HepG2 (cell line): ENCODE measurements at regions not wholly inside any gene's neighbourhood (a gene's known extent, or its start where the extent isn't known, plus 50 kb on each side); places are given as distances from the start of the nearest gene placed in this dataset.

Source experiments
- ARNTL ChIP-seq: sonication (generic); formaldehyde crosslinking; IDR thresholded peaks from 2 replicates; pipeline ENCODE4 v1.4.0; 2020; ENCODE audit warnings: mild to moderate bottlenecking, missing genetic modification reagents
- DNMT1 ChIP-seq: sonication (generic); formaldehyde crosslinking; IDR thresholded peaks from 2 replicates; pipeline ENCODE4 v1.5.1; 2020; ENCODE audit warnings: mild to moderate bottlenecking, missing genetic modification reagents
- EHMT2 ChIP-seq: fragments of 200-600 bp; sonication (generic); IDR thresholded peaks from 2 replicates; pipeline ENCODE4 v1.7.0; 2017; ENCODE audit warnings: antibody characterized with exemption, low read depth, low read length, borderline replicate concordance
- HDAC2 ChIP-seq: sonication (generic); formaldehyde crosslinking; IDR thresholded peaks from 2 replicates; pipeline ENCODE4 v1.4.0; 2020; ENCODE audit warnings: missing genetic modification reagents
- KAT7 ChIP-seq: IDR thresholded peaks from 2 replicates; pipeline ENCODE4 v1.6.1; 2018; ENCODE audit warnings: borderline replicate concordance, missing compliant biosample characterization
- MIXL1 ChIP-seq: IDR thresholded peaks from 2 replicates; pipeline ENCODE4 v1.6.1; 2016
- PPARG ChIP-seq: conservative IDR thresholded peaks from 2 replicates; pipeline ENCODE4 v1.6.1; 2016; ENCODE audit warnings: missing biosample characterization, missing genetic modification reagents
- SMAD9 ChIP-seq: sonication (generic); formaldehyde crosslinking; IDR thresholded peaks from 2 replicates; pipeline ENCODE4 v1.5.1; 2020; ENCODE audit warnings: mild to moderate bottlenecking, missing genetic modification reagents
- SPEN ChIP-seq: sonication (generic); formaldehyde crosslinking; IDR thresholded peaks from 2 replicates; pipeline ENCODE4 v1.5.1; 2020; ENCODE audit warnings: low read depth, mild to moderate bottlenecking, missing genetic modification reagents
- TARDBP ChIP-seq: sonication (generic); formaldehyde crosslinking; IDR thresholded peaks from 2 replicates; pipeline ENCODE4 v1.8.0; 2022; ENCODE audit warnings: mild to moderate bottlenecking, missing genetic modification reagents
- TP53 ChIP-seq: sonication (generic); formaldehyde crosslinking; conservative IDR thresholded peaks from 2 replicates; pipeline ENCODE4 v1.4.0; 2020; ENCODE audit warnings: missing genetic modification reagents
- ZNF326 ChIP-seq: sonication (generic); formaldehyde crosslinking; IDR thresholded peaks from 2 replicates; pipeline ENCODE4 v1.4.0; 2020; ENCODE audit warnings: missing genetic modification reagents, borderline replicate concordance
- ZNF552 ChIP-seq: sonication (generic); formaldehyde crosslinking; IDR thresholded peaks from 2 replicates; pipeline ENCODE4 v1.9.0; 2022; ENCODE audit warnings: missing genetic modification reagents, mild to moderate bottlenecking, borderline replicate concordance
- ZNF766 ChIP-seq: sonication (generic); formaldehyde crosslinking; IDR thresholded peaks from 2 replicates; pipeline ENCODE4 v1.5.0; 2020; ENCODE audit warnings: missing genetic modification reagents, borderline replicate concordance
- ZSCAN20 ChIP-seq: sonication (generic); formaldehyde crosslinking; IDR thresholded peaks from 2 replicates; pipeline ENCODE4 v1.4.0; 2020; ENCODE audit warnings: missing genetic modification reagents, mild to moderate bottlenecking, borderline replicate concordance
- ZSCAN25 ChIP-seq: sonication (generic); formaldehyde crosslinking; IDR thresholded peaks from 2 replicates; pipeline ENCODE4 v1.8.0; 2022; ENCODE audit warnings: mild to moderate bottlenecking, missing genetic modification reagents
- TF ChIP-seq, protein P1 (sequence below): sonication (generic); formaldehyde crosslinking; IDR thresholded peaks from 2 replicates; pipeline ENCODE4 v1.5.0; 2020; ENCODE audit warnings: mild to moderate bottlenecking, low read depth, missing genetic modification reagents, borderline replicate concordance
- TF ChIP-seq, protein P2 (sequence below): sonication (generic); formaldehyde crosslinking; IDR thresholded peaks from 2 replicates; pipeline ENCODE4 v1.4.0; 2020; ENCODE audit warnings: mild to moderate bottlenecking, missing genetic modification reagents
- TF ChIP-seq, protein P3 (sequence below): sonication (generic); formaldehyde crosslinking; IDR thresholded peaks from 2 replicates; pipeline ENCODE4 v1.4.0; 2020; ENCODE audit warnings: mild to moderate bottlenecking, low read depth, missing genetic modification reagents
- TF ChIP-seq, protein P4 (sequence below): sonication (generic); formaldehyde crosslinking; IDR thresholded peaks from 2 replicates; pipeline ENCODE4 v1.4.0; 2020; ENCODE audit warnings: missing genetic modification reagents
- TF ChIP-seq, protein P5 (sequence below): sonication (generic); formaldehyde crosslinking; IDR thresholded peaks from 2 replicates; pipeline ENCODE4 v1.4.0; 2020; ENCODE audit warnings: missing genetic modification reagents, mild to moderate bottlenecking, borderline replicate concordance

DNA sequence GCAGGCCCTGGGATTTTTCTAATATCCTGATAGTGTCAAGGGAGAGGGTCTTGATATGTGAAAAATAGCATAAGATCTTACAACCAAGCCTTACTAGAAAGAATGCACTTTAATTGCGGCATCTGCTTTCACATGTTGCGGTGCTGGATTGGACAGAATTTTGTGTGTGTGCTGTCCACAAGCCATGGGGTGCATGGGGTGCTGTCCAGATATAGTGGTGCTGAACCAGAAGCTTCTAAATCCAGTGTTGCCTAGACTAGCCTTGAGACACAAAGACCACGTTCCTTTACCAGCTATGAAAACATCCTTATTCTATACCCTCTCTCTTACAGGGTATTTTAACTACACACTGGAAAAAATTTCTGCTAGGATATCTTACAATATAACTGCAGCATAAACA, 244.0 kb downstream of the TMEM114 start (continued):
- TF ChIP-seq ZSCAN20 (no peak), TP53 (CRISPR knock-in tag) (no peak), ZNF766 (CRISPR knock-in tag) (no peak), ZNF552 (no peak), PPARG (CRISPR knock-in tag) (no peak), DNMT1 (CRISPR knock-in tag) (no peak), MIXL1 (CRISPR knock-in tag) (no peak), ZNF326 (CRISPR knock-in tag) (no peak), ZSCAN25 (no peak), HDAC2 (no peak), SPEN (no peak), SMAD9 (no peak), ARNTL (CRISPR knock-in tag) (no peak), EHMT2 (peak; percentile 97), KAT7 (CRISPR knock-in tag) (no peak), TARDBP (CRISPR knock-in tag) (no peak)
- TF ChIP-seq, protein P1, sequence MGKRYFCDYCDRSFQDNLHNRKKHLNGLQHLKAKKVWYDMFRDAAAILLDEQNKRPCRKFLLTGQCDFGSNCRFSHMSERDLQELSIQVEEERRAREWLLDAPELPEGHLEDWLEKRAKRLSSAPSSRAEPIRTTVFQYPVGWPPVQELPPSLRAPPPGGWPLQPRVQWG, result no peak
- TF ChIP-seq, protein P2, sequence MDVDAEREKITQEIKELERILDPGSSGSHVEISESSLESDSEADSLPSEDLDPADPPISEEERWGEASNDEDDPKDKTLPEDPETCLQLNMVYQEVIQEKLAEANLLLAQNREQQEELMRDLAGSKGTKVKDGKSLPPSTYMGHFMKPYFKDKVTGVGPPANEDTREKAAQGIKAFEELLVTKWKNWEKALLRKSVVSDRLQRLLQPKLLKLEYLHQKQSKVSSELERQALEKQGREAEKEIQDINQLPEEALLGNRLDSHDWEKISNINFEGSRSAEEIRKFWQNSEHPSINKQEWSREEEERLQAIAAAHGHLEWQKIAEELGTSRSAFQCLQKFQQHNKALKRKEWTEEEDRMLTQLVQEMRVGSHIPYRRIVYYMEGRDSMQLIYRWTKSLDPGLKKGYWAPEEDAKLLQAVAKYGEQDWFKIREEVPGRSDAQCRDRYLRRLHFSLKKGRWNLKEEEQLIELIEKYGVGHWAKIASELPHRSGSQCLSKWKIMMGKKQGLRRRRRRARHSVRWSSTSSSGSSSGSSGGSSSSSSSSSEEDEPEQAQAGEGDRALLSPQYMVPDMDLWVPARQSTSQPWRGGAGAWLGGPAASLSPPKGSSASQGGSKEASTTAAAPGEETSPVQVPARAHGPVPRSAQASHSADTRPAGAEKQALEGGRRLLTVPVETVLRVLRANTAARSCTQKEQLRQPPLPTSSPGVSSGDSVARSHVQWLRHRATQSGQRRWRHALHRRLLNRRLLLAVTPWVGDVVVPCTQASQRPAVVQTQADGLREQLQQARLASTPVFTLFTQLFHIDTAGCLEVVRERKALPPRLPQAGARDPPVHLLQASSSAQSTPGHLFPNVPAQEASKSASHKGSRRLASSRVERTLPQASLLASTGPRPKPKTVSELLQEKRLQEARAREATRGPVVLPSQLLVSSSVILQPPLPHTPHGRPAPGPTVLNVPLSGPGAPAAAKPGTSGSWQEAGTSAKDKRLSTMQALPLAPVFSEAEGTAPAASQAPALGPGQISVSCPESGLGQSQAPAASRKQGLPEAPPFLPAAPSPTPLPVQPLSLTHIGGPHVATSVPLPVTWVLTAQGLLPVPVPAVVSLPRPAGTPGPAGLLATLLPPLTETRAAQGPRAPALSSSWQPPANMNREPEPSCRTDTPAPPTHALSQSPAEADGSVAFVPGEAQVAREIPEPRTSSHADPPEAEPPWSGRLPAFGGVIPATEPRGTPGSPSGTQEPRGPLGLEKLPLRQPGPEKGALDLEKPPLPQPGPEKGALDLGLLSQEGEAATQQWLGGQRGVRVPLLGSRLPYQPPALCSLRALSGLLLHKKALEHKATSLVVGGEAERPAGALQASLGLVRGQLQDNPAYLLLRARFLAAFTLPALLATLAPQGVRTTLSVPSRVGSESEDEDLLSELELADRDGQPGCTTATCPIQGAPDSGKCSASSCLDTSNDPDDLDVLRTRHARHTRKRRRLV (CRISPR knock-in tag), result no peak
- TF ChIP-seq, protein P3, sequence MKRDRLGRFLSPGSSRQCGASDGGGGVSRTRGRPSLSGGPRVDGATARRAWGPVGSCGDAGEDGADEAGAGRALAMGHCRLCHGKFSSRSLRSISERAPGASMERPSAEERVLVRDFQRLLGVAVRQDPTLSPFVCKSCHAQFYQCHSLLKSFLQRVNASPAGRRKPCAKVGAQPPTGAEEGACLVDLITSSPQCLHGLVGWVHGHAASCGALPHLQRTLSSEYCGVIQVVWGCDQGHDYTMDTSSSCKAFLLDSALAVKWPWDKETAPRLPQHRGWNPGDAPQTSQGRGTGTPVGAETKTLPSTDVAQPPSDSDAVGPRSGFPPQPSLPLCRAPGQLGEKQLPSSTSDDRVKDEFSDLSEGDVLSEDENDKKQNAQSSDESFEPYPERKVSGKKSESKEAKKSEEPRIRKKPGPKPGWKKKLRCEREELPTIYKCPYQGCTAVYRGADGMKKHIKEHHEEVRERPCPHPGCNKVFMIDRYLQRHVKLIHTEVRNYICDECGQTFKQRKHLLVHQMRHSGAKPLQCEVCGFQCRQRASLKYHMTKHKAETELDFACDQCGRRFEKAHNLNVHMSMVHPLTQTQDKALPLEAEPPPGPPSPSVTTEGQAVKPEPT (CRISPR knock-in tag), result no peak
- TF ChIP-seq, protein P4, sequence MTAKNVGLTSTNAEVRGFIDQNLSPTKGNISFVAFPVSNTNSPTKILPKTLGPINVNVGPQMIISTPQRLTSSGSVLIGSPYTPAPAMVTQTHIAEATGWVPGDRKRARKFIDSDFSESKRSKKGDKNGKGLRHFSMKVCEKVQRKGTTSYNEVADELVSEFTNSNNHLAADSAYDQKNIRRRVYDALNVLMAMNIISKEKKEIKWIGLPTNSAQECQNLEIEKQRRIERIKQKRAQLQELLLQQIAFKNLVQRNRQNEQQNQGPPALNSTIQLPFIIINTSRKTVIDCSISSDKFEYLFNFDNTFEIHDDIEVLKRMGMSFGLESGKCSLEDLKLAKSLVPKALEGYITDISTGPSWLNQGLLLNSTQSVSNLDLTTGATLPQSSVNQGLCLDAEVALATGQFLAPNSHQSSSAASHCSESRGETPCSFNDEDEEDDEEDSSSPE, result no peak
- TF ChIP-seq, protein P5, sequence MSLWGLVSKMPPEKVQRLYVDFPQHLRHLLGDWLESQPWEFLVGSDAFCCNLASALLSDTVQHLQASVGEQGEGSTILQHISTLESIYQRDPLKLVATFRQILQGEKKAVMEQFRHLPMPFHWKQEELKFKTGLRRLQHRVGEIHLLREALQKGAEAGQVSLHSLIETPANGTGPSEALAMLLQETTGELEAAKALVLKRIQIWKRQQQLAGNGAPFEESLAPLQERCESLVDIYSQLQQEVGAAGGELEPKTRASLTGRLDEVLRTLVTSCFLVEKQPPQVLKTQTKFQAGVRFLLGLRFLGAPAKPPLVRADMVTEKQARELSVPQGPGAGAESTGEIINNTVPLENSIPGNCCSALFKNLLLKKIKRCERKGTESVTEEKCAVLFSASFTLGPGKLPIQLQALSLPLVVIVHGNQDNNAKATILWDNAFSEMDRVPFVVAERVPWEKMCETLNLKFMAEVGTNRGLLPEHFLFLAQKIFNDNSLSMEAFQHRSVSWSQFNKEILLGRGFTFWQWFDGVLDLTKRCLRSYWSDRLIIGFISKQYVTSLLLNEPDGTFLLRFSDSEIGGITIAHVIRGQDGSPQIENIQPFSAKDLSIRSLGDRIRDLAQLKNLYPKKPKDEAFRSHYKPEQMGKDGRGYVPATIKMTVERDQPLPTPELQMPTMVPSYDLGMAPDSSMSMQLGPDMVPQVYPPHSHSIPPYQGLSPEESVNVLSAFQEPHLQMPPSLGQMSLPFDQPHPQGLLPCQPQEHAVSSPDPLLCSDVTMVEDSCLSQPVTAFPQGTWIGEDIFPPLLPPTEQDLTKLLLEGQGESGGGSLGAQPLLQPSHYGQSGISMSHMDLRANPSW, result no peak
